ENCODE measurements at regions not wholly inside any gene's neighbourhood (a gene's known extent, or its start where the extent isn't known, plus 50 kb on each side); places are given as distances from the start of the nearest gene placed in this dataset.
A peak's percentile ranks its signal among the peaks of the same experiment; 100 is the strongest.
"Not testable (repeated sequence)": the region's sequence is repeated elsewhere in the genome, so short reads cannot be mapped to it uniquely, and the experiment has no call there.

GRCh38 chr2:89229979-89230378, 538.5 kb downstream of the RPIA start:
- not testable (repeated sequence) for H3K9me3 ChIP-seq (ENCODE audit: low read depth); H3K27ac ChIP-seq

GRCh38 chr2:89231241-89231640, 539.8 kb downstream of the RPIA start:
- H3K9me3 ChIP-seq (ENCODE audit: low read depth); H3K4me1 ChIP-seq (ENCODE audit: low read depth); H3K4me3 ChIP-seq; DNase-seq (ENCODE audit: low read depth in 1 of 2, low spot score in 1 of 2); H3K36me3 ChIP-seq; H3K27ac ChIP-seq; H3K27me3 ChIP-seq: not testable (repeated sequence)

More at GRCh38 chr2:89229979-89230378, 538.5 kb downstream of the RPIA start:
- not testable (repeated sequence) for H3K4me1 ChIP-seq (ENCODE audit: low read depth); H3K27me3 ChIP-seq; H3K36me3 ChIP-seq; H3K4me3 ChIP-seq; DNase-seq (ENCODE audit: low read depth in 1 of 2, low spot score in 1 of 2)

- H3K4me1 ChIP-seq (ENCODE audit: low read depth); H3K9me3 ChIP-seq (ENCODE audit: low read depth); H3K27ac ChIP-seq; H3K27me3 ChIP-seq; H3K4me3 ChIP-seq; H3K36me3 ChIP-seq; DNase-seq (ENCODE audit: low read depth in 1 of 2, low spot score in 1 of 2): not testable (repeated sequence)
Measured at GRCh38 chr2:89233931-89234330, 542.5 kb downstream of the RPIA start.

- not testable (repeated sequence) for H3K27ac ChIP-seq; H3K27me3 ChIP-seq; H3K4me3 ChIP-seq; H3K36me3 ChIP-seq; DNase-seq (ENCODE audit: low read depth in 1 of 2, low spot score in 1 of 2); H3K9me3 ChIP-seq (ENCODE audit: low read depth); H3K4me1 ChIP-seq (ENCODE audit: low read depth)
Measured at GRCh38 chr2:89234818-89235466, 543.5 kb downstream of the RPIA start.

GRCh38 chr2:89236832-89237450, 545.5 kb downstream of the RPIA start:
- not testable (repeated sequence) for DNase-seq (ENCODE audit: low read depth in 1 of 2, low spot score in 1 of 2); H3K9me3 ChIP-seq (ENCODE audit: low read depth); H3K27ac ChIP-seq; H3K27me3 ChIP-seq; H3K4me1 ChIP-seq (ENCODE audit: low read depth); H3K36me3 ChIP-seq; H3K4me3 ChIP-seq

- H3K4me3 ChIP-seq; DNase-seq (ENCODE audit: low read depth in 1 of 2, low spot score in 1 of 2); H3K36me3 ChIP-seq; H3K27me3 ChIP-seq; H3K4me1 ChIP-seq (ENCODE audit: low read depth); H3K27ac ChIP-seq; H3K9me3 ChIP-seq (ENCODE audit: low read depth): not testable (repeated sequence)
Measured at GRCh38 chr2:89237783-89238182, 546.3 kb downstream of the RPIA start.

- H3K36me3 ChIP-seq; DNase-seq (ENCODE audit: low read depth in 1 of 2, low spot score in 1 of 2); H3K27me3 ChIP-seq; H3K27ac ChIP-seq; H3K4me3 ChIP-seq; H3K4me1 ChIP-seq (ENCODE audit: low read depth); H3K9me3 ChIP-seq (ENCODE audit: low read depth): not testable (repeated sequence)
- TF ChIP-seq CTCF (IDR thresholded peaks at IDR 0.05; ENCODE audit: low read depth, low read length): peak; percentile 17
Measured at GRCh38 chr2:89243114-89243700, 551.7 kb downstream of the RPIA start.

GRCh38 chr2:89244407-89244806, 552.9 kb downstream of the RPIA start:
- H3K27me3 ChIP-seq; H3K4me1 ChIP-seq (ENCODE audit: low read depth); DNase-seq (ENCODE audit: low read depth in 1 of 2, low spot score in 1 of 2); H3K9me3 ChIP-seq (ENCODE audit: low read depth); H3K27ac ChIP-seq; H3K4me3 ChIP-seq; H3K36me3 ChIP-seq: not testable (repeated sequence)

GRCh38 chr2:89245478-89245877, 554.0 kb downstream of the RPIA start:
- not testable (repeated sequence) for H3K4me3 ChIP-seq; H3K9me3 ChIP-seq (ENCODE audit: low read depth); H3K27ac ChIP-seq; DNase-seq (ENCODE audit: low read depth in 1 of 2, low spot score in 1 of 2); H3K4me1 ChIP-seq (ENCODE audit: low read depth); H3K27me3 ChIP-seq; H3K36me3 ChIP-seq

- H3K4me3 ChIP-seq; H3K9me3 ChIP-seq (ENCODE audit: low read depth); H3K27ac ChIP-seq; H3K36me3 ChIP-seq; H3K4me1 ChIP-seq (ENCODE audit: low read depth); DNase-seq (ENCODE audit: low read depth in 1 of 2, low spot score in 1 of 2); H3K27me3 ChIP-seq: not testable (repeated sequence)
Measured at GRCh38 chr2:89246027-89246426, 554.6 kb downstream of the RPIA start.

GRCh38 chr2:89246620-89247019, 555.1 kb downstream of the RPIA start:
- not testable (repeated sequence) for H3K9me3 ChIP-seq (ENCODE audit: low read depth); H3K27ac ChIP-seq; H3K36me3 ChIP-seq; H3K27me3 ChIP-seq; H3K4me3 ChIP-seq; H3K4me1 ChIP-seq (ENCODE audit: low read depth)
- peak in 1 of 2 donors; percentile 35 for DNase-seq (ENCODE audit: low read depth in 1 of 2, low spot score in 1 of 2)

GRCh38 chr2:89255013-89255412, 563.5 kb downstream of the RPIA start:
- H3K27me3 ChIP-seq: not testable (repeated sequence)

GRCh38 chr2:89273443-89273842, 582.0 kb downstream of the RPIA start:
- H3K4me3 ChIP-seq; H3K36me3 ChIP-seq; H3K9me3 ChIP-seq (ENCODE audit: low read depth); DNase-seq (ENCODE audit: low read depth in 1 of 2, low spot score in 1 of 2); H3K27ac ChIP-seq; H3K27me3 ChIP-seq; H3K4me1 ChIP-seq (ENCODE audit: low read depth): not testable (repeated sequence)

More at GRCh38 chr2:89255013-89255412, 563.5 kb downstream of the RPIA start:
- H3K4me1 ChIP-seq (ENCODE audit: low read depth); DNase-seq (ENCODE audit: low read depth in 1 of 2, low spot score in 1 of 2); H3K36me3 ChIP-seq; H3K4me3 ChIP-seq; H3K27ac ChIP-seq; H3K9me3 ChIP-seq (ENCODE audit: low read depth): not testable (repeated sequence)
